Mesothelial cell of epicardium (in vitro differentiated cells): ENCODE measurements at regions not wholly inside any gene's neighbourhood (a gene's known extent, or its start where the extent isn't known, plus 50 kb on each side); places are given as distances from the start of the nearest gene placed in this dataset.

Experiments
- DNase-seq, 2 experiments: peaks; one replicate each; pipeline ENCODE4 v3.0.0; 2021; ENCODE audit warnings: low spot score in 2 of 2; ENCODE audit not compliant: unreplicated experiment in 2 of 2
- H3K27ac Mint-ChIP-seq: 2 replicates; pipeline ENCODE4 v1.8.0; 2021; ENCODE audit warnings: mixed read lengths
- H3K27me3 Mint-ChIP-seq: 2 replicates; pipeline ENCODE4 v1.8.0; 2021; ENCODE audit warnings: low read depth, mixed read lengths
- H3K36me3 Mint-ChIP-seq: 2 replicates; pipeline ENCODE4 v1.8.0; 2021; ENCODE audit warnings: mixed read lengths
- H3K4me1 Mint-ChIP-seq: 2 replicates; pipeline ENCODE4 v1.8.0; 2021; ENCODE audit warnings: mixed read lengths
- H3K4me3 Mint-ChIP-seq: 2 replicates; pipeline ENCODE4 v1.8.0; 2021; ENCODE audit warnings: mild to moderate bottlenecking, moderate library complexity, mixed read lengths
- H3K9me3 Mint-ChIP-seq: 2 replicates; pipeline ENCODE4 v1.8.0; 2021; ENCODE audit warnings: mixed read lengths
- CTCF ChIP-seq: fragments of 200-600 bp; sonication (generic); IDR thresholded peaks from one replicate; pipeline ENCODE4 v1.5.0; 2021; ENCODE audit warnings: antibody characterized with exemption; ENCODE audit not compliant: unreplicated experiment

- H3K27me3 Mint-ChIP-seq: peaks cover 36% of the 10 kb centered on the region
- H3K4me3 Mint-ChIP-seq: no peak overlapping the region
- no peaks in the 10 kb centered on the region for H3K9me3 Mint-ChIP-seq
- no peaks in the 10 kb centered on the region for H3K36me3 Mint-ChIP-seq
- no peaks in the 10 kb centered on the region for H3K4me1 Mint-ChIP-seq
- no peak for DNase-seq
- no peak for TF ChIP-seq CTCF
- H3K27ac Mint-ChIP-seq: no peak overlapping the region
Measured at GRCh38 chr2:19550750-19551149, 192.3 kb upstream of the OSR1 start.

- peaks cover 33% of the 10 kb centered on the region for H3K27me3 Mint-ChIP-seq
- no peak overlapping the region for H3K4me3 Mint-ChIP-seq
- TF ChIP-seq CTCF: no peak
- H3K36me3 Mint-ChIP-seq: no peaks in the 10 kb centered on the region
- H3K4me1 Mint-ChIP-seq: no peaks in the 10 kb centered on the region
- H3K9me3 Mint-ChIP-seq: no peaks in the 10 kb centered on the region
- no peak overlapping the region for H3K27ac Mint-ChIP-seq
- no peak for DNase-seq
Measured at GRCh38 chr2:19549821-19550220, 191.4 kb upstream of the OSR1 start.

- TF ChIP-seq CTCF: no peak
- no peaks in the 10 kb centered on the region for H3K9me3 Mint-ChIP-seq
- no peak overlapping the region for H3K4me3 Mint-ChIP-seq
- H3K27me3 Mint-ChIP-seq: peaks cover 17% of the 10 kb centered on the region
- H3K36me3 Mint-ChIP-seq: no peaks in the 10 kb centered on the region
- no peak for DNase-seq
- no peaks in the 10 kb centered on the region for H3K4me1 Mint-ChIP-seq
- no peak overlapping the region for H3K27ac Mint-ChIP-seq
Measured at GRCh38 chr2:19548116-19548515, 189.7 kb upstream of the OSR1 start.

- DNase-seq: no peak
- Mint-ChIP-seq H3K36me3 (no peaks in the 10 kb centered on the region), H3K27ac (no peak overlapping the region), H3K4me3 (no peak overlapping the region), H3K27me3 (peaks cover 17% of the 10 kb centered on the region), H3K4me1 (no peaks in the 10 kb centered on the region), H3K9me3 (no peaks in the 10 kb centered on the region)
- TF ChIP-seq CTCF: no peak
Measured at GRCh38 chr2:19547321-19547720, 188.9 kb upstream of the OSR1 start.

GRCh38 chr2:19545507-19545906, 187.1 kb upstream of the OSR1 start:
- Mint-ChIP-seq H3K9me3 (no peaks in the 10 kb centered on the region), H3K36me3 (no peaks in the 10 kb centered on the region), H3K27ac (no peak overlapping the region), H3K27me3 (peaks cover 12% of the 10 kb centered on the region), H3K4me3 (no peak overlapping the region), H3K4me1 (peaks cover 10% of the 10 kb centered on the region)
- TF ChIP-seq CTCF: no peak
- DNase-seq: no peak

- H3K4me1 Mint-ChIP-seq: peaks cover 10% of the 10 kb centered on the region
- no peaks in the 10 kb centered on the region for H3K36me3 Mint-ChIP-seq
- H3K27ac Mint-ChIP-seq: no peak overlapping the region
- H3K9me3 Mint-ChIP-seq: no peaks in the 10 kb centered on the region
- TF ChIP-seq CTCF: no peak
- no peak overlapping the region for H3K4me3 Mint-ChIP-seq
- peaks cover 3% of the 10 kb centered on the region for H3K27me3 Mint-ChIP-seq
- DNase-seq: no peak
Measured at GRCh38 chr2:19543663-19544383, 185.4 kb upstream of the OSR1 start.
